ENCODE measurements at regions not wholly inside any gene's neighbourhood (a gene's known extent, or its start where the extent isn't known, plus 50 kb on each side); places are given as distances from the start of the nearest gene placed in this dataset.

GRCh38 chr5:6158974-6159831 is 219.1 kb downstream of the MED10 start:
- no peaks in the 10 kb centered on the region for H3K9me3 Mint-ChIP-seq
- Histone ChIP-seq H3K4me3 (ENCODE audit: low read length) (no peak overlapping the region), H3K9me3 (ENCODE audit: control insufficient read depth, low read length) (no peaks in the 10 kb centered on the region), H3K27me3 (ENCODE audit: control insufficient read depth, insufficient read depth, low read length, poor library complexity, severe bottlenecking) (no peaks in the 10 kb centered on the region), H3K36me3 (ENCODE audit: control insufficient read depth, insufficient read depth, low read length) (no peaks in the 10 kb centered on the region), H3K9ac (ENCODE audit: extremely low read depth, low read length, poor library complexity, severe bottlenecking) (no peak overlapping the region), H3K4me1 (ENCODE audit: control insufficient read depth, insufficient read depth, low read length) (peaks cover 7% of the 10 kb centered on the region), H3K27ac (ENCODE audit: low read depth, low read length) (peak overlapping the region; percentile 78)
- no peak overlapping the region for H3K4me3 Mint-ChIP-seq
- TF ChIP-seq CTCF (conservative IDR thresholded peaks at IDR 0.05): no peak
- DNase-seq: no peak
- 91 to 92% methylated on average over 7 to 12 of the region's 12 CpGs for WGBS, 2 experiments (ENCODE audit: insufficient coverage in 1 of 2, insufficient read length in 1 of 2)
- no peak overlapping the region for H3K27ac Mint-ChIP-seq
- peaks cover 11% of the 10 kb centered on the region for H3K4me1 Mint-ChIP-seq
- H3K36me3 Mint-ChIP-seq (ENCODE audit: low read depth): no peaks in the 10 kb centered on the region
- peaks cover 2% of the 10 kb centered on the region for H3K27me3 Mint-ChIP-seq (ENCODE audit: insufficient read depth)

- Histone ChIP-seq H3K9me3 (ENCODE audit: control insufficient read depth, low read length) (no peaks in the 10 kb centered on the region), H3K9ac (ENCODE audit: extremely low read depth, low read length, poor library complexity, severe bottlenecking) (no peak overlapping the region), H3K27me3 (ENCODE audit: control insufficient read depth, insufficient read depth, low read length, poor library complexity, severe bottlenecking) (no peaks in the 10 kb centered on the region), H3K4me3 (ENCODE audit: low read length) (no peak overlapping the region), H3K27ac (ENCODE audit: low read depth, low read length) (no peak overlapping the region), H3K4me1 (ENCODE audit: control insufficient read depth, insufficient read depth, low read length) (peaks cover 4% of the 10 kb centered on the region), H3K36me3 (ENCODE audit: control insufficient read depth, insufficient read depth, low read length) (no peaks in the 10 kb centered on the region)
- Mint-ChIP-seq H3K36me3 (ENCODE audit: low read depth) (no peaks in the 10 kb centered on the region), H3K27ac (no peak overlapping the region), H3K9me3 (no peaks in the 10 kb centered on the region), H3K27me3 (ENCODE audit: insufficient read depth) (peaks cover 15% of the 10 kb centered on the region), H3K4me1 (no peaks in the 10 kb centered on the region), H3K4me3 (no peak overlapping the region)
- no peak for TF ChIP-seq CTCF (conservative IDR thresholded peaks at IDR 0.05)
- WGBS, 2 experiments (ENCODE audit: insufficient coverage in 1 of 2, insufficient read length in 1 of 2): 83 to 84% methylated on average over 7 of the region's 7 CpGs
- DNase-seq: no peak
Measured at GRCh38 chr5:6154216-6154615, 224.1 kb downstream of the MED10 start.

GRCh38 chr5:6146271-6146670 is 232.1 kb downstream of the MED10 start:
- no peak for TF ChIP-seq CTCF (conservative IDR thresholded peaks at IDR 0.05)
- 91 to 100% methylated on average over 1 to 2 of the region's 2 CpGs for WGBS, 2 experiments (ENCODE audit: insufficient coverage in 1 of 2, insufficient read length in 1 of 2)
- H3K9me3 Mint-ChIP-seq: no peaks in the 10 kb centered on the region
- H3K4me3 Mint-ChIP-seq: no peak overlapping the region
- no peak for DNase-seq
- no peak overlapping the region for H3K27ac Mint-ChIP-seq
- no peaks in the 10 kb centered on the region for H3K36me3 ChIP-seq (ENCODE audit: control insufficient read depth, insufficient read depth, low read length)
- no peaks in the 10 kb centered on the region for H3K4me1 ChIP-seq (ENCODE audit: control insufficient read depth, insufficient read depth, low read length)
- peaks cover 42% of the 10 kb centered on the region for H3K27me3 ChIP-seq (ENCODE audit: control insufficient read depth, insufficient read depth, low read length, poor library complexity, severe bottlenecking)
- H3K9me3 ChIP-seq (ENCODE audit: control insufficient read depth, low read length): no peaks in the 10 kb centered on the region
- H3K36me3 Mint-ChIP-seq (ENCODE audit: low read depth): no peaks in the 10 kb centered on the region
- no peak overlapping the region for H3K9ac ChIP-seq (ENCODE audit: extremely low read depth, low read length, poor library complexity, severe bottlenecking)
- H3K4me3 ChIP-seq (ENCODE audit: low read length): no peak overlapping the region
- H3K27ac ChIP-seq (ENCODE audit: low read depth, low read length): no peak overlapping the region
- H3K4me1 Mint-ChIP-seq: no peaks in the 10 kb centered on the region
- H3K27me3 Mint-ChIP-seq (ENCODE audit: insufficient read depth): peaks cover 42% of the 10 kb centered on the region
